ENCODE measurements at regions not wholly inside any gene's neighbourhood (a gene's known extent, or its start where the extent isn't known, plus 50 kb on each side); places are given as distances from the start of the nearest gene placed in this dataset.
"Not testable (repeated sequence)": the region's sequence is repeated elsewhere in the genome, so short reads cannot be mapped to it uniquely, and the experiment has no call there.

DNA sequence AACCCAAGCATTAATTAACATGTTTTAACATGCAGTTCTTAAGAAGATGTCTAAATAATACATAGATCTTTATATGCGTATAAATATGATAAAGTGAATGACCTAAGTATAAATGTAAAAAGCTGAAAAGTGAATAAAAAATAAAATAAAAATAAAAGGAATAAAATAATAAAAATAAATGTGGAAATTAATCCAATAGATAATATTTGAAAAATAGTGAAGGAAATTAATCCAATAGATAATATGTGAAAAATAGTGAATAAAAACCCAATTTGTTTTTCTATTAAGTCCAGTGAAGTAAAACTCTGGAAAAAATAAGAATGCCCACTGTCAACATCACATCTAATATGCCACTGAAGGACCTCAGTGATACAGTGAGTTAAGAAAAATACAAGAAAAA lies 180.6 kb upstream of the SLC27A6 start:
- no peak for DNase-seq (ENCODE audit: low read depth in 2 of 3, low spot score in 1 of 3)

DNA sequence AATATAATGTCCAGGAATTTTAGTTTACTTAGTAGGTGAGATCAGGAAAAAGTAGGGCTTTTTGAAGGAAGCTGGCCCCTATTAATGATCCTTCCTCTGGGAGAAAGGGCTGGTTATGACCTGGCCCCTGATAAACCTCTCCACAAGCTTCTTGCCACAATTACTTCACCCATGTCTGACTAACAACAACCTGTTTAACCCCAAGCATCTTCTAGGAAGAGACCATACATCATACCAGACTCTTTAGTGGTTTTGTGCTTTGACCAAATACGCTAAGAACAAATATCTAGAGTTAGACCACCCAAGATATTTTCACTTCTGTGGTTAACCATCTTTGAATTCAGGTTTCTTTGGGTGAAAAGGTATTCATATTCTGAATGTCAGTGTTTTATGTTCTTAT lies 174.0 kb upstream of the SLC27A6 start:
- no peak for DNase-seq (ENCODE audit: low read depth in 2 of 3, low spot score in 1 of 3)

DNA sequence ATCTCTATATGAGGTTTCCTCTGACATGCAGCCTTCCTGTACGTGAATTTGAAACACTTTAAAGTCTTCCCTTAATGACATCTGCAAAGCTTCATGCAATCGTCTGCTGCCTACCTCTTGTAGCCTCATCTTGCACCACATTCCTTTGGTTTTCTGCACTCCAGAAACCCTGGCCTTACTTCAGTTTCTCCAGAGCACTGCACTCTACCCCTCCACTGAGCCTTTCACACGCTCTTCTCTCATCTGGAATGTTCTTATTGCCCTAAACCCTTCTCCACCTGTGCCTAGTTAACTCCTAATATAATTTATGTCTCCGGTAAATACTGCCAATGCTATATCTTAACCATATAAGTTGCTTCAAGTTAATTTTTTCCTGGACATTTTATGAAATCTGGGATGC lies 168.8 kb upstream of the SLC27A6 start:
- no peak for DNase-seq (ENCODE audit: low read depth in 2 of 3, low spot score in 1 of 3)

DNA sequence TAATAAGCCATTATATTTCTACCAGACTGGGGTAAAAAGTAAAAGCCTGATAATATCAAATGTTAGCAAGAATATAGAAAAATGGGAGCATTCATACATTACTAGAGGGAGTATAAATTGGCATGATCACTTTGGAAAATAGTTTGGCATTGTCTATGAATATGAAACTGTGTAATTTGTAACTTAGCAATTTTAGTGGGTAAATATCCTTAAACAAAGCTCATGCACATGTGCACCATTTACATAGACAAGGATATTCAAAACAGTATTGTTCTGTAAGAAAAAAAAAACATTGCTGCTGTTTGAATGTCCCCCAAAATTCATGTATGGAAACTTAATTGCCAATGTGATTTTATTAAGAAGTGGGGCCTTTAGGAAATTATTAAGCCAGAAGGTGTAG lies 166.4 kb upstream of the SLC27A6 start:
- DNase-seq (ENCODE audit: low read depth in 2 of 3, low spot score in 1 of 3), result no peak

DNA sequence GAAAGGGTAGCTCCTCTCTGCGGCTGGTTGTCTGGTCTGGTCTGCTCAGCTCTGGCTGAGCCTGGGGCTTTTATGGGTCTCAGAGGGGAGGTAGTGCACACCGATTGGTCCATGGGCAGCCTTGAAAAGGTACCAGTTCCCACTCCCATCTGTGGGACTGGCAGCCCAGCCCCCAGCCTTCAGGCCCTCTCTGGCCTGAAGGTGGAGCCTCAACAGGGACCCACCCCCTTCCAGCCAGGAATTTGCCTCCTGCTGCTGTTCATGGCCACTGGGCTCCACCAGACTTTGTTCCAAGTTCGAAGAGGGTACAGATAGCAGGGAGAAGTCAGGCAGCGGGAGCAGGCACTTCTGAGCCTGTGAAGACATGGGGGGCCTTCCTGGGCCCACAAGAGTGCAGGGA lies 165.3 kb upstream of the SLC27A6 start:
- DNase-seq (ENCODE audit: low read depth in 2 of 3, low spot score in 1 of 3), result no peak

DNA sequence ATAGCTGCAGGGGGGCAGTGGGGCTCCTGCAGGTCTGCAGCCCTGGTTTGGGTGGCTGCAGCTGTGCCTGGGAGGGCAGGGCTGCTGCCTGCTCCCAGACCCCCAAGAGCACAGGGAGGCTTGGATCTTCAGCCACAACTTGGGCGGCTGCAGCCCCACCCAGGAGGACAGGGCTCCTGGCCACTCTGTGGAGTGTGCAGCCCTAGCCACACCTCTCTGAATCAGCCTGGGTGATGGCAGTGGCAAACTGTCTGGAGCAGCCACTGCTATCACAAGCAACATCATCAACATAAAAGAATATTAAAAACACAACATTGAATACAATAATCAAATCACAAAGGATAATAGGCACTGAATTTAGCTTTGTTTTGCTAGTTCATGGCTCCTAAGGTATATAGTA lies 164.9 kb upstream of the SLC27A6 start:
- DNase-seq (ENCODE audit: low read depth in 2 of 3, low spot score in 1 of 3), result no peak

DNA sequence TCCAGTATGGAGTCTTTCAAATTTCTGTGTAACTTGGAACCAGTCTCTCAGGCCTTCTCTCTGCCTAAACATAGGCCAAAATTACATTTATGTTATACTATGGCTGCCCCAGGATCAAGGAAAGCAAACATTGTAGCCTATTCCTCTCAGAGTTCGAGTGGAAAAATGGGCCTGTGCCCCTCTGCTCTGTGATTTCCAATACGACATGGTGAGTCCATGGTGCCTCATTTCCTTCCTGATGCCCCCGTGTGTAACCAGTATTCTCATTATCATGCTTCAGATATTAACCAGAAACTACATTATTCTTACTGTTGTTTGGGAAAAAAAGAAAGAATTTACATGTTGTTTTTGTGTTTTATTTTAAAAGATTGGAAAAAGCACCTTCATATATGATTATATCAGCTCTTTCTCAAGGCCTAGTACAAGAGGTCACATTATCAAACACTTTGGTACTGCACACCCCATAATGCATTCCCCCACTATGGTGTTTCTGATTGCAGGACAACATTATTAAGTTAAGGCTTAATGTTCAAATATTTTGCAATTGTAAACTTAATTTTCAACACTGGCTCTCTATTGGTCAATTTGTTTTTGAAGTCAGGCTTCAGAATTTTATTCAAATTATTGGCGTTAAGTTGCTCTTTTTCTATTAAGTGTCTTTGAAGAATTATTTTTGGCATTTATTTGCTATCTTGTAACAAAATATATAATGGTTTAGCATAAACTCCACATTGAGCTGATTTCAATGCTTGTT lies 151.8 kb upstream of the SLC27A6 start:
- no peak for DNase-seq (ENCODE audit: low read depth in 2 of 3, low spot score in 1 of 3)

DNA sequence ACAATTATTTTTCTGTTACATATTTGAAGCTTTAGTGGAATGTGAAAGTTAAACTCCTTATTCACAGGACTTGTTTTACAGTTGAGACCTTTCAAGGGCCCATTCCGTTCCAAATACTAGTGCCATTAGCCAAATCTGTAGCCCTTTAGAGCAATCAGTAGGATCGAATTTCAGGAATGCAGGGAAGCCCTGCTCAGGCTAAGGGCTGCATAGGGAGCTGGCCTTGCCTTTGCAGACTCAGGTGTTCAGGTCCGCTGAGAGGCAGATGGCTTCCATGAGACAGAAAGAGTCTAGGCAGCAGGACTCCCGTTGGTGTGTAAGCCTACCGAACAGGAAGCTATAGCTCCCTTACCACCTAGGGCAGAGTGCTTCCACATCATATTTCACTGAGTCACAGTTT lies 150.1 kb upstream of the SLC27A6 start:
- no peak for DNase-seq (ENCODE audit: low read depth in 2 of 3, low spot score in 1 of 3)

DNA sequence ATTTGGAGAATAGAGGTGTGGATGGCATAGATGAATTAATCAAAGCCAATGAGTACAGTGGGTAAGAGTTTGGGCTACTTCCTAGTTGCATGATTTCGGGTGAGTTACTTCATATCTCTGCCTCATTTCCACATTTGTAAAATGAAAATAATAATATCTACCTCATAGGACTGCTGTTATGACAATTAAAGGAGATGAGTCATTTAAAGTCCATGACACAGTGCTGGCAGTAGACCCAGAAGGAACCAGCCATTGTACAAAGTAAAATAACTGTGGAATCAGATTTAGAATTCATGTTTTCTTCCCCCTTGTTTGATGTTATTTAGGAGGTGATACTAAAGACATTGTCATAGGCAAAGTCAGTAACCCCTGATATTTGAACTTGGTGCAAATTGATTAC lies 139.5 kb upstream of the SLC27A6 start:
- DNase-seq (ENCODE audit: low read depth in 2 of 3, low spot score in 1 of 3), result no peak

DNA sequence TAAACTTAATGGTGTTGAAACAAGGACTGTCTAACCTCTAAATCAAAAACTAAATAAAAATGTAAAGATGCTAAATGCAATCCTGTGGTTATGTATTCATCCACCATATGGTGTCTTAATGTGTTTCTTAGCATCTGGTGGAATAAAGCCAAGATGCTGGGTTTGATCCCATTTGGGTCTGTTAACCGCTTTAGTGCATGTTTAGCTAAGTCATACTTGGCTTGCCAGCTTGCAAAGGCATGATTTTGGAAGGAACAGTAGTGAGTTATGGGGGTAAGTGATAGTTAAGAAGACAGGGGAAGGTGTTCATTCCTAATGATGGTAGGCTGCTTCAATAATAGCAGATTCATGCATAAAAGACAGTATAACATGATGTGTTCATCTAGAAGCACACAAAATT lies 139.0 kb upstream of the SLC27A6 start:
- no peak for DNase-seq (ENCODE audit: low read depth in 2 of 3, low spot score in 1 of 3)

DNA sequence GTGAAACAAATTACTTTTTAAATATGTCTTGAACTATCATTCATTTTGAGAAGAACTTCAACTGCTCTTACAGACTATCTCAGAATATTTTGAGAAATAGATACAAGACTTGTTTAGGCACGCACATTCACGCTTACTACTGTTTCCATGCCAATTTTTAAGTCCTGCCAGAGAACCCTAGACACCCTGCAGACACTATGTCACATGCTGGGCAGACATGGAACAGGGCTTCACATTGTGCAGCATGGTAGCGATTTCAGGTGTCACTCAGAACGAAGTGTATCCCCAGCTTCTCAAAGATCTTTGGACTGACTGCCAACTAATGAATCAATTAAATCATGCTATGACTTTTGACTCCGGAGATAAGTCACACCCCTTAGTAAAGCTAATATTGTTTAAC lies 128.7 kb upstream of the SLC27A6 start:
- DNase-seq (ENCODE audit: low read depth in 2 of 3, low spot score in 1 of 3), result no peak

DNA sequence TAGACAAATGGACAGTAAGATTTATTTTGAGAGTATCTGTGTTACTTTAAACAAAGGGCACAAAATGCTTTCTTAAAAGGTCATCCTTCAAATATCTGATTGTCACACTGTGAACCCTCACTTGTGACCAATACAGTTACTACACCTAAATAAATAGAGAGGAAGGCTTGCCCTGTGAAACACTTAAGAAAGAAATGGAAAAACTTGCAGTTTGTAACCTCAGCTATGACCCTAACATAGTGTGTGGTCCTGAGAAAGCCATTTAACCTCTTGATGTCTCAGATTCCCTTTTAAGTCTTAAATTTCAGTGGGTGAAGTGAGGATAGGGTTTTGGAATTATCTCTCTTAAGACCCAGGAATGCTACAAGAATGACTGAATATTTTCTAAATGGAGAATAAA lies 126.7 kb upstream of the SLC27A6 start:
- no peak for DNase-seq (ENCODE audit: low read depth in 2 of 3, low spot score in 1 of 3)

DNA sequence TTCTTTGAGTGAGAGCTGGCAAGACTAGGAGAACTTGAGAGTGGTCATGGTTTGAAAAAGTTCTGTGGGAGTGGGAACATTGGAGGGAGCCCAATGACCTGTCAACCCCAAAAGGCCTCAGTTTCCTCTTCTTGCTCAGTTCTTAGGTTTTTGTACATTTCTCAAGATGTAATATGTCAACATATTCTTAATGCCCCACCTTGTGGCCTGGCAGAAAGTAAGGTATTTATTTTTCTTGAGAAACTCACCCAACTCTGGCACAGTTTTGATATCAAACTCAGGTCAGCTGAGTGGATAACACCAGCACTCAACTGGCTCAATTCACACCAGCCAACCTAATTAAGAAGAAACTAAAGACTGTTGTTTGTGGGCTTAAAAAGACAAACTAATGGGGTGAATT lies 123.0 kb upstream of the SLC27A6 start:
- no peak for DNase-seq (ENCODE audit: low read depth in 2 of 3, low spot score in 1 of 3)

DNA sequence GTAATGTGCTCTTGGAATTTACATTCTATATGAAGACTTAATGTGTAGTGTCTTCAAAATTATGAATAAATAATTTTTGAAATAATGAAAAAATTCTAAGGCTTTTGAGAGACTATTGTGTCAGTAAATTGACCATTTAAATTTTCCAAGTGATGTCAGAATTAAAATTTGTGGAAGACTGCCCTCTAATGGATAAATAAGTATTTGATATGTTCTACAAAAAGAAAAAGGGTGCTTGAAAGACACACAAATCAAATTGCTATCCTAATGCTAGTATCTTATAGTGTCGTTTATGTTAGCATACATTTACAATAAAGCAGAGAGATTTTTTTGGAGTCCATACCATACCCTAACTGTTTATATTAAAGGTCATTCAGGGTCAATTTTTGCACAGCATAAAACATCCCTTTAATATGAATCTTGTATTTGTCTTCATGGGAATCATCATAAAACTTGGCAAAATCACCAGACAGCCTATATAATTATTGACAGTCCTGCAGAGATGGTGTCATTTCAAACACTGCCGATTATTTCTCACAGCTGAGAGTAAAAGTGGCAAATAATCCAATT lies 120.8 kb upstream of the SLC27A6 start:
- no peak for DNase-seq (ENCODE audit: low read depth in 2 of 3, low spot score in 1 of 3)

DNA sequence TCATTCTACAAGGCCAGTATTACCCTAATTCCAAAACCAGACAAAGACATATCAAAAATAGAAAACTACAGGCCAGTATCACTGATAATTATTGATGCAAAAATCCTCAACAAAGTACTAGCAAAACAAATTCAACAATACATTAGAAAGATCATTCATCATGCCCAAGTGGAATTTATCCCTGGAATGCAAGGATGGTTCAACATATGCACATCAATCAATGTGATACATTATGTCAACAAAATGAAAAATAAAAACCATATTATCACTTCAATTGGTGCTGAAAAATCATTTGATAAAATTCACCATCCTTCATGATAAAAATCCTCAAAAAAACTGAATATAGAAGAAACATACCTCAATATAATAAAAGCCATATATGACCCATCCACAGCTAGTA lies 115.2 kb upstream of the SLC27A6 start:
- no peak for DNase-seq (ENCODE audit: low read depth in 2 of 3, low spot score in 1 of 3)

DNA sequence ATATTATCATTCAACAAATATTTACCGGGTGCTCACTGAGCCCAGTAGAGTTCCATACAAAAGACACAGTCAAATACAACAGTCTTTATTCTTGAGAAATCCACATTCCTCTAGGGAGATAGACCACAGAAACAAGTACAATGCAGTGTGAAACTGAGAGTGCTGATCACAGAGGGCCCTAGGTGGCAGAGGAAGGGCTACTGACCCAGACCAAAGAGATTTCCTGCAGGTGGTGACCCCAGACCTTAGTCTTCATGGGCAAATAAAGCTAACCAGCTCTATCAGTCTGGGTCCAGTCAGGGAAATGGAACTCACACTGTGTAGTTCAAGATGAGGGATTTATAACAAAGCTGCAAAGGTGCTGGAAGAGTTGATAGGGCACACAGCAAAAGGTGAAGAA lies 110.4 kb upstream of the SLC27A6 start:
- no peak for DNase-seq (ENCODE audit: low read depth in 2 of 3, low spot score in 1 of 3)

DNA sequence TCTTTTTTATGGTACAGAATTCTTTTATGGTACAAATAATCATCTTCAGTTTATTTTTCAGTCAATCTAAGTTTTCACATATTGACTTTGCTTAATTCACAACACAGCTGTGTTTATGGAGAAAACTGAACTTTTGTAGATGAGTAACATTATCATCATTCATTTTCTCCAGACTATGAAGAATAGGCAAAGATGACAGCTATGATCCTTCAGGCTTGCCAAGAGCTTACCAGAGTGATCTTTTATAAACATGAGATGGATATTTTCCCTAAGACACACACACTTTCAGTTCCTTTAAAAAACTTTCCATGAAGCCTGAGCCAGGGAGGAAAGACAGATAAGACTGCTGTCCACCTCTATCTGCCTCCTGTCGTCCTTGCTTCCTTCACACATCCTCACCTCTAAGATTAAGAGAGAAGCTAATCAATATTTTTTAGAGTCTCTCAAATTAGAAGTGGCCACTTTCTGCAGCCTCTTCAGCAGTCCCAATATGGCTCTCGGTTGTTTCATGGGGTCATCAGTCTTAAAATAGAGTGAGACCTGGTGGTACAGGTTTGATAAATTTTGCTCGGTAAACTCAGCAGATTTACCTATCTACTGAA lies 108.1 kb upstream of the SLC27A6 start:
- no peak for DNase-seq (ENCODE audit: low read depth in 2 of 3, low spot score in 1 of 3)

DNA sequence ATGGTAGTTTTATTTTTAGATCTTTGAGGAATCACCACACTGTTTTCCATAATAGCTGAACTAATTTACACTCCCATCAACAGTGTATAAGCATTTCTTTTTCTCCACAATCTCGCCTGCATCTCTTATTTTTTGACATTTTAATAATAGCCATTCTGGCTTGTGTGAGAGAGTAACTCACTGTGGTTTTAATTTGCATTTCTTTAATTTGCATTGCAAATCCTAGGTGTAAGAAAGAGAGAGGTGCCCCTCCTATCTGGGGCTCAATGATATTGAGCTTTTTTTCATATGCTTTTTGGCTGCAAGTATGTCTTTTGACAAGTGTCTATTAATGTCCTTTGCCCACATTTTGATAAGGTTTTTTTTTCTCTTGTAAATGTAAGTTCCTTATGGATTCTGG lies 106.3 kb upstream of the SLC27A6 start:
- no peak for DNase-seq (ENCODE audit: low read depth in 2 of 3, low spot score in 1 of 3)

DNA sequence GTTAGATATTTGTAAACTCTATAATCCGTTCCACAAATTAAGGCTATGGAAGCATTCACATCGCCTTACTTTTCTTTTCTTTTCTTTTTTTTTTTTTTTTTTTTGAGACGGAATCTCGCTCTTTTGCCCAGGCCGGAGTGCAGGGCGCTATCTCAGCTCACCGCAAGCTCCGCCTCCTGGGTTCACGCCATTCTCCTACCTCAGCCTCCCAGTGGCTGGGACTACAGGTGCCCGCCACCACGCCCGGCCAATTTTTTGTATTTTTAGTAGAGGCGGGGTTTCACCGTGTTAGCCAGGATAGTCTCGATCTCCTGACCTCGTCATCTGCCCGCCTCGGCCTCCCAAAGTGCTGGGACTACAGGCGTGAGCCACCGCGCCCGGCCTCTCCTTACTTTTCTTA lies 104.1 kb upstream of the SLC27A6 start:
- DNase-seq (ENCODE audit: low read depth in 2 of 3, low spot score in 1 of 3), result not testable (repeated sequence)

DNA sequence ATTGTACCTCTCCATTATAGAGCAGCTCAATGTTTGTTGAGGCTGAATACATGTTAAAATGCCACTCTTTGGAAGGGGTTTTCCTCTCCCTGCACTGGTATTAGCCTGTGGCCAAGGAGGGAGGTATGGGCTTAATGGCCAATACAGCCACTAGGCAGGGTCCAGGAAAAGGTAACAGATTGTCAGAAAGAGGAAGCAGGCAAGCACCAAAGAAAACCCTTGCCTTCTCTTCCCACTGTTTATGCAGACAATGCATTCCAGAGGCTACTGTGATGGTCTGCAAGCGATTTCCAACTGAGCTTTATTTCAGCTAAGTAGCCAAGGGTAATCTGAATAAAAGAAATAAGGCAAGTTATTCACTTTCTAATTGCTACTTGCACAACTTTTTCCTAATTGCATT lies 95.3 kb upstream of the SLC27A6 start:
- no peak for DNase-seq (ENCODE audit: low read depth in 2 of 3, low spot score in 1 of 3)

DNA sequence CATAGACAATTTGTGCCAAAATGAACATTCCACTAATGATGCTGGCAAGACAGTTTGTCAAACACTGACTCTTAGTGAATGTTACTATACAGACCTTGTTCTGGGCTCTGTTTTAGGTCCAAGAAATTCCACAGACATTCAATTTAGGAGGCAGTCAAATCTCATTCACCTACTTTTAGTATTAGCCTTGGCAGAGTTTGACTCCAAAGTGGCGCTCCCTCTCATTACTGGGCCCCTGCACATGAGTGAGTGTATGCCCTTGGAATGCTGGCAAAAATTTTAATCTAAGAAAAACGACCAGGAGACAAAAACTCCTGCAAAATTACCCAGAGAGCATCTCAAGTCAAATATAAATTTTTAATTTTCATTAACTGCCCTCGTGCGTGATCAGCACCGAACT lies 94.9 kb upstream of the SLC27A6 start:
- DNase-seq (ENCODE audit: low read depth in 2 of 3, low spot score in 1 of 3), result no peak

DNA sequence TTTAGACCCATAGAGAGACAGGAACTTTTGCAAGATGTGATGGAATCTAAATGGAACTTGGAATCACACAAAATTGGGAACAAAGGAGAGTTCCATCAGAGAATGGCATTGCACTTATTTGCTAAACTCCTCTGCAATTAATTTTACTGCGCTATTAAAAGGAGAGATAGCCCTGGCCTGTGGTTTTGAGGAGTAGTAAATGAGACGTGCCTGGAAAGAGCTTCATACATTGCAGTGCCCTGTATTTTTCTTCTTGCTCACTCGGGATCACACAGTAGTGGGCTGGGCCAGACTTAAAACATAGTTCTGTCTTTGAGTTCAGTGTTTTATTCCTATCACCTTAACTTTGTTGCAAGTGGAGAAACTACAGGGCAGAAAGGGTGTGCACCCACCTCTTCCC lies 94.4 kb upstream of the SLC27A6 start:
- DNase-seq (ENCODE audit: low read depth in 2 of 3, low spot score in 1 of 3), result no peak
